ENCODE measurements at regions not wholly inside any gene's neighbourhood (a gene's known extent, or its start where the extent isn't known, plus 50 kb on each side); places are given as distances from the start of the nearest gene placed in this dataset.

DNA sequence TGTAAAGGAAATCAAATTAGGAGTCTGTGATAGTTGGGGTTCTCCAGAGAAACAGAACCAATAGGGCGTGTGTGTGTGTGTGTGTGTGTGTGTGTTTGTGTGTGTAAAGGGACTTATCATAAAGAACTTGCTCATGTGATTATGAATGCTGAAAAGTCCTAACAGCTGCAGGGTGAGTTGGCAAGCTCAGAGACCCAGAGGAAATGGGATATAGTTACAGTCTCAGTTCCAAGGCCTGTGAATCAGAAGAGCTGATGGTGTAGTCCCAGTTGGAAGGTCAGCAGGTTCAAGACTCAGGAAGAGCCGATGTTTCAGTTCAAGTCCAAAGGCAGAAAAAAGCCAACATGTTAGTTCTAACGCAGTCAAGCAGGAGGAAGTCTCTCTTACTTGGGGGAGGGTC lies 214.2 kb downstream of the ELAVL2 start:
- ChIA-PET POLR2A (no interaction called here), CTCF (interaction anchor here (0.6 kb wide), 1 partner anchor 1460 kb away, joined by 3 read pairs; no protein-coding TSS in a partner anchor)

DNA sequence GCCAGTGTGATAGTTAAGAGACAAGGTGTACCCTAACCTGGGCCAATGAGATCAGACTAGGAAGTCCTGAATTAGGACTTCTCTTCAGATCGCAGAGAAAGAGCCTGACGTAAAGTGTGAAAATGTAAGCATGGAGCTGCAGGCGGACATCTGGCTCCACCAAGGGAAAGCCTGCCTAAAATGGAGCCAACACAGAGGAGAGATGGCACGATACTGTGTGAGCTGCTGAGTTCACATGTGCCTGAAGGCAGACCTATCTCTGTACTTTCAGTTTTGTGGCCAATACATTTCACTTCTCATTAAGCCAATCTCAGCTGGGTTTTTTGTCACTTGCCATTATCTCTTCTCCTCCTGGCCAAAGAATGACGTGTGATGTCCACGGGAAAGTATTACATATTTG lies 210.5 kb downstream of the ELAVL2 start:
- CTCF ChIA-PET, result no interaction called here

GRCh38 chr9:23621188-23621587 lies 204.9 kb downstream of the ELAVL2 start:
- CTCF ChIA-PET, result no interaction called here
- POLR2A ChIA-PET, result no interaction called here

More for the DNA sequence above, 210.5 kb downstream of the ELAVL2 start:
- POLR2A ChIA-PET, result no interaction called here

GRCh38 chr9:23621924-23622323 lies 204.1 kb downstream of the ELAVL2 start:
- ChIA-PET CTCF (no interaction called here), POLR2A (no interaction called here)

GRCh38 chr9:23622396-23622795 lies 203.6 kb downstream of the ELAVL2 start:
- CTCF ChIA-PET, result no interaction called here
- POLR2A ChIA-PET, result no interaction called here

GRCh38 chr9:23630488-23630887 lies 195.6 kb downstream of the ELAVL2 start:
- ChIA-PET POLR2A (no interaction called here), CTCF (no interaction called here)

DNA sequence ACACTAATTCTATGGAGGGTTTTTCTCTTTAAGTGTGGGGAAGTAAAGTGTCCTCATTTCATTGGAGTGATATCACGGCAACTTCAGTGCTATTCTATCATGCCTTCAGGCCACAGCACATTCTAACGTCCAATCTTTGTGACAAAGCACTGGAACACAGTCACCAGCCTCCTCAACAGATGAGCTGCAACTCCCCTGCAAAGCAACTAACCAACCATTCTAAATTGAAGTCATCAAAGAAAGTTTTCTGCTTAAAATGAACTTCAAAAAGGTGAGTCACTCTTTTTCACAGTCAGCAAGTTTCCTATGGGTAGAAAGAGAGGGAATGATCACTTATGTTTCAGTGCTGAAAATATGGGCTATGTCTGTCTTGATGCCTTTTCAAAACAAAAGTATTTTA lies 190.8 kb downstream of the ELAVL2 start:
- POLR2A ChIA-PET, result no interaction called here
- CTCF ChIA-PET, result no interaction called here

DNA sequence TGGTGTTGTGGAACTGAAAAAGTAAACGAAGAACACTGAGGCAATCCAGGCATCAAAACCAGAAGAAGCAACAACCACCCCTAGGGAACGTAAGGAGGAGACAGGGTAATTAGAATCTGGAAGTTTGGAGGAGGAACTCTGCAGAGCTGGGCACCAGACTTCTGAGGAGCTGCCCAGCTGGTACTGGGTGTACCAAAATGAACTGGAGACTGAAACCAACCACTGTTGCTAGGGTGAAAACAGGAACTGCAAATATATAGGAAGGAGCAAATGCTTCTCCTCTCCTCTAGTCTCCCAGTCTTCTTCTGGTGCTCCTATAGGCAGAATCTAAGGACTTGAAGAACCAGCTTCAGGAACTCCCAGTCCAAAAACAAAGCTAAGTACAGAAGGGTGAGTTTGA lies 189.8 kb downstream of the ELAVL2 start:
- CTCF ChIA-PET, result no interaction called here
- POLR2A ChIA-PET, result no interaction called here

- CTCF ChIA-PET, result no interaction called here
- POLR2A ChIA-PET, result no interaction called here
Observed at GRCh38 chr9:23638011-23638410, 188.0 kb downstream of the ELAVL2 start.

- ChIA-PET CTCF (no interaction called here), POLR2A (no interaction called here)
Observed at GRCh38 chr9:23638837-23639426, 187.1 kb downstream of the ELAVL2 start.

Data from activated CD8-positive, alpha-beta memory T cell treated with anti-CD3 and anti-CD28 coated beads for 36 hours (primary cell).